ENCODE measurements at regions not wholly inside any gene's neighbourhood (a gene's known extent, or its start where the extent isn't known, plus 50 kb on each side); places are given as distances from the start of the nearest gene placed in this dataset.
"Not testable (repeated sequence)": the region's sequence is repeated elsewhere in the genome, so short reads cannot be mapped to it uniquely, and the experiment has no call there.

- DNase-seq, result no peak
These were observed 99.5 kb downstream of the FMR1NB start for GRCh38 chrX:148080593-148080992.

GRCh38 chrX:148084611-148085010 is 103.5 kb downstream of the FMR1NB start:
- DNase-seq, result no peak

- no peak for DNase-seq
These were observed 139.0 kb downstream of the FMR1NB start for GRCh38 chrX:148120151-148120550.

- DNase-seq, result no peak
These were observed 140.0 kb downstream of the FMR1NB start for GRCh38 chrX:148120999-148121623.

GRCh38 chrX:148128872-148129505 is 147.9 kb downstream of the FMR1NB start:
- not testable (repeated sequence) for DNase-seq

GRCh38 chrX:148133105-148133725 is 152.1 kb downstream of the FMR1NB start:
- no peak for DNase-seq

- no peak for DNase-seq
These were observed 153.4 kb downstream of the FMR1NB start for GRCh38 chrX:148134578-148134977.

GRCh38 chrX:148135738-148136137 is 154.6 kb downstream of the FMR1NB start:
- no peak for DNase-seq

- DNase-seq, result no peak
These were observed 165.0 kb downstream of the FMR1NB start for GRCh38 chrX:148146121-148146520.

GRCh38 chrX:148156986-148157385 is 175.8 kb downstream of the FMR1NB start:
- no peak for DNase-seq

GRCh38 chrX:148159796-148160195 is 178.7 kb downstream of the FMR1NB start:
- DNase-seq, result no peak

- no peak for DNase-seq
These were observed 180.6 kb downstream of the FMR1NB start for GRCh38 chrX:148161701-148162100.

- DNase-seq, result no peak
These were observed 204.5 kb downstream of the FMR1NB start for GRCh38 chrX:148185631-148186030.

- DNase-seq, result no peak
These were observed 211.4 kb downstream of the FMR1NB start for GRCh38 chrX:148192547-148192946.

- no peak for DNase-seq
These were observed 212.6 kb downstream of the FMR1NB start for GRCh38 chrX:148193759-148194158.

GRCh38 chrX:148203531-148203930 is 222.4 kb downstream of the FMR1NB start:
- no peak for DNase-seq

- DNase-seq, result no peak
These were observed 223.1 kb downstream of the FMR1NB start for GRCh38 chrX:148204195-148204594.

- DNase-seq, result no peak
These were observed 233.6 kb downstream of the FMR1NB start for GRCh38 chrX:148214786-148215185.

GRCh38 chrX:148215726-148216125 is 234.6 kb downstream of the FMR1NB start:
- DNase-seq, result no peak

GRCh38 chrX:148223361-148223760 is 242.2 kb downstream of the FMR1NB start:
- no peak for DNase-seq

GRCh38 chrX:148228521-148228920 is 247.4 kb downstream of the FMR1NB start:
- DNase-seq, result no peak

GRCh38 chrX:148229801-148230303 is 248.7 kb downstream of the FMR1NB start:
- DNase-seq, result no peak

GRCh38 chrX:148259990-148260389 is 240.4 kb upstream of the AFF2 start:
- no peak for DNase-seq

- no peak for DNase-seq
These were observed 234.6 kb upstream of the AFF2 start for GRCh38 chrX:148265829-148266228.

Data from stimulated activated CD4-positive, alpha-beta T cell treated with anti-CD3 and anti-CD28 coated beads, Interleukin-4, amount 100 ng/mL, for 4 hours (primary cell).